ENCODE measurements at regions not wholly inside any gene's neighbourhood (a gene's known extent, or its start where the extent isn't known, plus 50 kb on each side); places are given as distances from the start of the nearest gene placed in this dataset.
"Not testable (repeated sequence)": the region's sequence is repeated elsewhere in the genome, so short reads cannot be mapped to it uniquely, and the experiment has no call there.

DNA sequence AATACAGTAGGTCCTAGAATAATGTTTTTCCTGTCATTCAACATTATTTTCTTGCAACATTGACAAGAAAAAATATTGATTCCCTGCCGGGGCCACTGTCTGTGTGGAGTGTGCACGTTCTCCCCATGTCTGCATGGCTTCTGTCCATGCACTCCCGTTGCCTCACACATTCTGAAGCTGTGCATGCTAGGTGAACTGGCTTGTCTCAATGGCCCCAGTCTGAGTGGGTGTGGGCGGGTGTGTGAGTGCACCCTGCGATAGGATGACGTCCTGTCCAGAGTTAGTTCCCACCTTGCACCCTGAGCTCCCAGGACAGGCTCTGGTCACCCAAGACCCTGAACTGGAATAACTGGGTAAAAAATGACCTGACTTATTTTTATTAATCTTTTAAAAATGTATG, 186.1 kb downstream of the CAND1 start:
- DNase-seq (ENCODE audit: low read depth in 1 of 2, low spot score in 1 of 2), result no peak

DNA sequence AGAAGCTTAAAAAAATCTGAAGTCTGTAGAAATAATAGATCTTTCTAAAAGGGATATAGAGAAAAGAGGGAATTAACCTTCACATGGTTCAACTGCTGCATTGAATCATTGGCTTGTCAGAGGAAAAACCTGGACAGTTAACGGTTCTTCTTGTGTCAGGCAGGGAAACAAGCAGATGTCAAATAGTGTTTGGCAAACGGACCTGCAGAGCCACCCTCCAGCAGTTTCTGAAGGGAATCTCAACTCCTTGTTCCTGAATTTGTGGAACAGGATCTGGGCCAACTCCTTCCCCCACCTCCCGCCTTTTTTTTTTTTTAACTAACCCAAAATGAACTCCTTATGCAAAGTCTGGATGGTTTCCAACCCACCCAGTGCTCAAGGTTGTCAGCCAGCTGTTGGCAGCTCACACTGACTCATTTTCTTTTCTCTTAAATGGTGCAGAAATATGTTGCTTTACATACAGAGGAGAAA, 187.3 kb downstream of the CAND1 start:
- no peak for DNase-seq (ENCODE audit: low read depth in 1 of 2, low spot score in 1 of 2)

DNA sequence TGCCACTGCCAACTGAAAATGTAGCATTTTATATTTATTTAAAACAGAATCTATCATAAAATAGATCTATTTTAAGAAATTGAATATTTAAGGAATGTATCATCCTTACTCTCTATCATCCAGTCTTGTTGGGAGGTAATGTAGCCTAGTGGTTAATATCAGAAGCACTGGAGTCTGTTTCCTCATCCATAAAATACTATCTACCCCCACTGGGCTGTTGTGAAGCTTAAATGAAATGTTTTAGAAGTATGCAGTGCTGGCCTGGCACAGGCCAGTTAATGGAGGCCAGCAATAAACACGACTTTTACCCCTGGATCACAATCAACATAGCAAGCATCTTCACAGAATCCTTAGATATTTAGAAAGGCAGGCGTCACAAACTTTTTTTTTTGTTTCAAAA, 188.0 kb downstream of the CAND1 start:
- no peak for DNase-seq (ENCODE audit: low read depth in 1 of 2, low spot score in 1 of 2)

DNA sequence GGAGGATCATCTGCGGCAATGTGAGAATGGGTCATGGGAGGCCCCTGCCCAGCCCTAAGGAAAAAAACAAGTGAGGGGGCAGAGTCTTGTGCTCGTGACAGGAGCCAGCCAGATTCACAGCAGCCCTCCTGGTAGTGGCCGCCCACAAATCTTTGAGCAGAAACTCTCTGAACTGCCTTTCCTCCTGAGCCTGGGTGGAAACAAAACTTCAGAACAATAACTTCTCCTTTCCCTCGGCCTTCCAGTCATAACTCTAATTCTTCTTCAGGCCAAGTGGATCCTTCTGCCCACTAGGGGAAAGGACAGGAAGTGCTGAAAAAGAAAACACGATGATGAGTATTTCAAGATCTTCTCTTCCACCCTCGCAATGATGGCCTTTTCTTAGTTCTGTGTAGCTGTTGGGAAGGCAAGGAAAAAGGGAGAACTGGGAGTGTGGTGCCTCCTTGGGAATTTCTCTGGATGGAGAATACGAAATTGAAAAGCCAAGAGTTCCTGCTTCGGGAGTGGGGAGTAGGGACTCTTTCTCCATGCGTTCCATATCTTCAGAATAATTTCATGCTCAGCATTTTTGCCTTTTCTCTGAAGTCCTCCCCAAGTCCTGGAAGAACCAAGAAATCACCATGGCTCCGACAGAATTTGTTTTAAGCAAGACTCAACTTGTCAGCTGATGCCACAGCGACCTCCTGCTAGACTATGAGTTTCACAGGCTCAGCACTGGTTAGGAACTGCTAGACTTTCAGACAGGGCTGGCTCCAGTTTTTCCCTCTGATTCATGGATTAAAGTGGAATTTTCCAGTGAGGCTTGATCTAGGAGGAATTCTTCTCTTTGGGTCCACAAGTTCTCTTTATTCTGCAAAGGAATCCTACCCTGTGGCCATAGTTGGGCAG, 188.9 kb downstream of the CAND1 start:
- no peak for DNase-seq (ENCODE audit: low read depth in 1 of 2, low spot score in 1 of 2)

DNA sequence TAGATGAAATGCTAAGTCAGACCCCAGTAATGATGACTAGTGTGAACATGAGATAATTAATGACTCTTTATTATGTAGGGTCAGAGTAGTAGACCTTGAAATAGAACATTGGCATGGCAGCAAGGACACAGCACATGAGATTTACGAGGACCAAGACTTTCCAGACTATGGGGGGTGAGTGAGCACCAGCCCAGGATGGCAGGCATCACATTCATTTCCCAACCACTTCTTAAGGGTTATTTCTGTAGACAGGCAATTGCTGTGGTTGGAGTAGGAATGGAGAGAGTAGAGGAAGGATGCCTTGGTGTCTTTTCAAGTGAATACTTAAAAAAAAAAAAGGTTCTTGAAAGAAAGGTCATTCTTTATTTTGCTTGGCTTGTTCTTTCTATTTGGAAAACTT, 189.4 kb upstream of the DYRK2 start:
- no peak for DNase-seq (ENCODE audit: low read depth in 1 of 2, low spot score in 1 of 2)

DNA sequence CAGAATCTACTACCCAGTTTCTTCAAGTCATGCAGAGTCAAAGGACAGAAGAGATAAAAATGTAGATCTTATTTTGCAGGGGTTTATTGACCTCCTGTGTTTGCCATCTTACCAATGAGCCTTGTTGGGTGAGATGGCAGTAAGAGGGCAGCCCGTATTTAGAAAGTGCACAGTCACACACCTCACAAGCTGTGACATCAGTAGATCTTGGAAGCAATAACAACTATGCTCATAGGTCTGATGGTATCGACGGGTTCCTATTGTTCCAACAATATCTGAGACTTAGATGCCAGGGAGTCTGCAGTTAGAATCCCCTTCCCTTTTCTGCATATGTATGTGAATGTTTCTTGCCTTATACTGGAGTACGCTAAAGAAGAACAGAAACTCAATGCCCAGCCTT, 189.0 kb upstream of the DYRK2 start:
- DNase-seq (ENCODE audit: low read depth in 1 of 2, low spot score in 1 of 2), result no peak

DNA sequence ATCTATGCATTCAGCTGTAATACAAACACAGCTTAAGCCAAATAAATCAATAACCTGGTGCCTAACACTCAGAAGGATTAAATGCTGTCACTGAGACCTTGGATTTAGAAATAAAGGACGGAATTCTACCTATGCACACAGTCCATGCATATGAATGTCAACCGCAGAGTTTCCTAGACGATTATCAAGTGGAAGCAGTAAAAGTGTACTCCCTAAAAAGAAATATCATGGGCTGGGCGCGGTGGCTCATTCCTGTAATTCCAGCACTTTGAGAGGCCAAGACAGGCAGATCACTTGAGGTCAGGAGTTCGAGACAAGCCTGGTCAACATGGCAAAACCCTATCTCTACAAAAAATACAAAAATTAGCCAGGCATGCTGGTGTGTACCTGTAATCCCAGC, 188.2 kb upstream of the DYRK2 start:
- DNase-seq (ENCODE audit: low read depth in 1 of 2, low spot score in 1 of 2), result no peak

DNA sequence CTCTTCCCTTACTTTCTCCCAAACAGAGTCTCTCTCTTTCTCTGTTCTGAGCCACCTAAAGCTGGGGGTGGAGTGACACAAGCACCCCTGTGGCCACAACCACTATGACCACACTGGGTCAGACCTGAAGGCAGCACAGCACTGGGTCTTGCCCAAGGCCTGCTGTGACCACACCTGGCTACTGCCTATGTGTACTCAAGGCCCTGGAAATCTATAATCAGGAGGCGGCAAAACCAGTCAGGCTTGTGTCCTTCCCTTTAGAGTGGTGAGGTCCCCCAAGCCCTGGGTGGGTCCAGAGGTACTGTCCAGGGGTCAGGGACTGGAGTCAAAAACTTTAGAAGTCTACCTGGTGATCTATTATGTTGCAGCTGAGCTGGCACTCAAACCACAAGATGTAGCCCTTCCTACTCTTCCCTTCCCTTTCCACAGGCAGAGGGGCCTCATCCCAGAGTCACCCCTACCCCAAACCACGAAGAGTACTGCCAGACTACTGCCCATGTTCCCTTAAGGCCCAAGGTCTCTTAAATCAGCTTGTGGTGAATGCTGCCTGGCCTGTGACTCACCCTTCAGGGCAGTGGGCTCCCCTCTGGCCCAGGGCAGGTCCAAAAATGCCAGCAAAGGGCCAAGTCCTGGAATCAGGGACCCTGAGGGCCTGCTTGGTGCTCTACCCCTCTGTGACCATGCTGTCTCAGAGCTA, 179.8 kb upstream of the DYRK2 start:
- DNase-seq (ENCODE audit: low read depth in 1 of 2, low spot score in 1 of 2), result no peak

DNA sequence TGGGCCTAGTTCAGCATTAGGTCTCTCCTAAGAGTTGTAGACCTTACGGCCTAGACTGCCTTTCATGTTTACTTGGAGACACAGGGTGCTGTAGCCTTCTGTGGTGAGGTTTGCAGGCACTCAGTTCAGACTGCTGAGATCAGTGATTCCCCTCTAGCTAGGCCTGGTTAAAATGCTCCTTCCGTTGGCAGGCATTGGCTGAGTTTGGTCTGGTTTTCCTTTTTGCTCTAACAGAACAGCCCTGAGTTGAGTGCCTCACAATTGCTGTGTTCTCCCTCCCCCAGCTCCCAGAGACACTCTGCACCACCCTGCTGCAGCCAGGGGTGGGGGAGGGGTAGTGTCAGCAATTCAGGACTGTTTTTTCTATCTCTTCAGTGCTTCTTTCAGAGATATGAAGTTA, 178.9 kb upstream of the DYRK2 start:
- no peak for DNase-seq (ENCODE audit: low read depth in 1 of 2, low spot score in 1 of 2)

DNA sequence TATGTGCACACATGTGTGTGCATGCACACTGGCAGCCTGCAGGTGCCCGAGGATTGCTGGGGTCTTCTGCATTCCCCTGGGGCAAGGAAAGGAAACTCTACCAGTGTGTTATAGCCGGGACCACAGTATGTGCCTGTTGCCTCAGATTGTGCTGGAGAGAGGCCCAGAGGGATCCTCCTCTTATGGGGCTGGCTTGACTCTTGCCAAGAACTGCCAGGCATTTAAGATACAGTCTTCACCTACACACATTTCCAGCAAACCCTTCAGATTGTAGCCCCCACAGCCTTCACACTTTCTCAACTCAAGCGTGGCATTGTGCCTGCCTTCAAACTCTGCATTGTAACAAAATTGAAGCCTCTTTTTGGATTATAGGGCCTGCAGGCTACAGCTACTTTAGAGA, 176.7 kb upstream of the DYRK2 start:
- DNase-seq (ENCODE audit: low read depth in 1 of 2, low spot score in 1 of 2), result no peak

DNA sequence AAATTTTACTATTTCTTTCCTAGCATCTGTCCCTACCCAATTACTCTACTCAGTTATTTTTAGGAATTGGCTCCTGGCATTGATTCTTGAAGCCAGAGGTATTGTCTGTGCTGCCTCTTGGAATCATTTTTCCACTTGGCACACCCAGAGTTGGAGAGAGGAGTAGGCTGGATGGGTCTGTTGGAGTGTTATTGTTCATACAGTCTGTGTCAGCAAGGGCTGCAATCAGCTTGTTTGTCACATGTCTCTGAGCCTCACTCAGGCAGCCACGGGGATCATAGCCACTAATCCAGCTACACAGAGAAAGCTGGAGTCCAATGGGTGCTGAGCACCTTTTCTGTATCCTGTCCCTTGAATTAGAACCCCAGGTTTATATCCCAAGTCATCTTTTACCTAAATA, 176.0 kb upstream of the DYRK2 start:
- no peak for DNase-seq (ENCODE audit: low read depth in 1 of 2, low spot score in 1 of 2)

DNA sequence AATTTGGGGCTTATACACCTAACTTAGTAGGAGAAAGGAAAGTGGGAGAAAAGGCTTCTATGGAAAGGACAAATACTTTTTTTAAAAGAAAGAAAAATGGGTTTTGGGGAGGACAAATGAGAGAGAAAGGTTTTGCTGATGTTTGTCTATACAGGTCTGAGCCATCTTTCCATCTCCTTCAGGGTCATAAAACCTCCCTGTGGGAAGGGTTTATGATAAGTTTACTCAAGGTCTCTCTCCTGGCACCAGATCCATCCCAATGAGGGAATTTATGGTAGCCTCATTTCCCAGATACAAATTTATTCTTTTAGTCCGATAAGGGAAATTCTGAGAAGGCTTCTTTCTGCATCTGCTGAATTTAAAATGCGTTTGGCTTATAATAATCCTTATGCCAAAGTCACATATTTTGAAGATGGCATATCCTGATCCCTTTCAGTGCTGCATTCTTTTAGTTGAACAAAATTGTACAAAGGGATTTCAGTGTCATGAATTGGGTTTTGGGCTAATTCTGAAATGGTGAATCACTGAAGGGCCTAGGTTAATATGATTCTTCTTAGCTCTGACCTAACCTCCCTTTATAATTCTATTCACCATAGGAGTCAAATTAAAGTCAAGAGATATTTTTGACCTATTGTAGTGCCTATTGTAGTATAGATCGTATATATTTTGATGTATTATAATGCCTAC, 173.5 kb upstream of the DYRK2 start:
- no peak for DNase-seq (ENCODE audit: low read depth in 1 of 2, low spot score in 1 of 2)

DNA sequence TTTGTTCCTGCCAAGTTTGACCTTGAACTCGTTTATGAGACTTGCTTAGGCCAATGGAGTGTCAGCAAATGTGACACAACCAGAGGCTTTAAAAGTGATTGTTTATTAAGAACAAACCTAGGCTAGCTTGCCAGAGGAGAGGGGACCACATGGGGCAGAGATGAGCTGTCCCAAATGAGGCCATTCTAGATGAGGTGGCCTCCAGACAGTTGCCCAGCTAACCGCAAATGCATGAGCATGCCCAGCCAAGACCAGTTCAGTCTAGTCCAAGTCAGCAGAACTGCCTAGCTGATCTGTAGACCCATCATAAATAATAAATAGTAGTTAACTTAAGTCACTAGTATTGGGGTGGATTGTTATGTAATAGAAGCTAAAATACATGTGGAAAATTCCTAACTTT, 172.8 kb upstream of the DYRK2 start:
- DNase-seq (ENCODE audit: low read depth in 1 of 2, low spot score in 1 of 2), result no peak

DNA sequence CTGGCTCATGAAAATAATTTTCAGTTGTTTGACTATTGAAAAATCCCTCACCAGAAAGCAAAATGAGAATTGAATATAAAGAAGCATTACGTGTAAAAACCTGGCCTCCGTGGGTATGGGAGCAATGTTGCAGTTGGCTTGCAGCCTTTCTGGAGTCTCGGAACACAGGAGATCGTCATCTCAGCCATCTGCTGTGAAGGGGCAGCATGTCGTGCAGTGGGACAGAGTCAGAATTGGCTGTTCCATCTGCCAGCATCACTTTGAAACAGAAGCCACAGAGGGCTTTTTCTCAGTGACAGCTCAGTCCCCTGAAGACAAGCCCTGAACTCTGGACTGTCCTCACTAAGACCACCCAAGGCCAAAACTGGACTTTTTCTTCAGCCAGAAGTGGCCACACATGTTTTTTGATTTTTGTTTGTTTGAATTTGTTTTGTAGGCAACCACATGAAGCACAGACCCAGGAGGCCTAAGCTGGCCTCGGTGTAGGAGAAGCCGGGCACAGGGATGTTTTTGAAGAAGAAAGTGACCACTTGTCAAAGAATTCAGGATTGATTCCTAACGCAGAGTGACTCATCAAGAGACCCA, 170.8 kb upstream of the DYRK2 start:
- DNase-seq (ENCODE audit: low read depth in 1 of 2, low spot score in 1 of 2), result no peak

DNA sequence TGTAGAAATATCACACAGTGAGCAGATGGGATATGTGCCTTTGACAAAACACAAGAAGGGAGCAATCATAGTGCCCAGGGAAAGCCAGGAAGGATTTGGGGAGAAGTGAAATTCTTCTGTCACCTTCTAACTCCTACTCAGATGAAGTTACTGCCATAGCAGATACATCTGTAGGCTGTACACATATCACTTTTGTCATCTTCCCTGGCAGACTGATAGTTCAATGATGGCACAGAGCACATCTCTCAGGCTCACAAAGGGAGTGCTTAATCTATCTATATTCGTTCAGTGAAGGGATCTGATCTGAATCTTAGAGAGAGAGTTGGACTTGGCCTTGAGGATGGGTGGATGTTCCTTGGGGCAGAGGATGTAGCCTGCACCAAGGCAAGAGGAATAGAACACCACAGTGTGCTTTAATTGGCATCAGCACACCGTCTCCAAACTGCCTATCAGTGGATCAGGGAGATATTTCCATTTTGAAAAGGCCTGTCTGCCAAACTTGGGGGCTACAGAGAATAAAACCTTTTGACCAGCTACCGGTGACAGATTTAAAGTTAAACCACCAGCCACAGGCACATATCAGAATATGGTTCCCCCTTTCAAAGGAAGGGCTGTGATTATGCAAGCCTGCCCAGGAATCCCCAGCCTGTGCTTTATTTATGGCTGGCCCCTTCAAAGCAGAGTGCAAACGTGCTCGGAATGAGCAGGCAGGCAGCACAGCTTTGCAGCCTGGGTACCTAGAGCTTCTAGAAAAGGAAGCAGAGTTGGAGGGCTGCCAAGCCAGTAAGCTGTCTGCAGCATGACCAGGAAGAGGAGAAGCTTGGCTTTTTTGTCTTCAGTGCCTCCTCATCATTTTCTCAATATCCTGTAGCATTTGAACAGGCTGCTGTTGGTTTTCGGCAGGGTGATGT, 165.5 kb upstream of the DYRK2 start:
- DNase-seq (ENCODE audit: low read depth in 1 of 2, low spot score in 1 of 2), result peak in 1 of 2 donors; percentile 36

DNA sequence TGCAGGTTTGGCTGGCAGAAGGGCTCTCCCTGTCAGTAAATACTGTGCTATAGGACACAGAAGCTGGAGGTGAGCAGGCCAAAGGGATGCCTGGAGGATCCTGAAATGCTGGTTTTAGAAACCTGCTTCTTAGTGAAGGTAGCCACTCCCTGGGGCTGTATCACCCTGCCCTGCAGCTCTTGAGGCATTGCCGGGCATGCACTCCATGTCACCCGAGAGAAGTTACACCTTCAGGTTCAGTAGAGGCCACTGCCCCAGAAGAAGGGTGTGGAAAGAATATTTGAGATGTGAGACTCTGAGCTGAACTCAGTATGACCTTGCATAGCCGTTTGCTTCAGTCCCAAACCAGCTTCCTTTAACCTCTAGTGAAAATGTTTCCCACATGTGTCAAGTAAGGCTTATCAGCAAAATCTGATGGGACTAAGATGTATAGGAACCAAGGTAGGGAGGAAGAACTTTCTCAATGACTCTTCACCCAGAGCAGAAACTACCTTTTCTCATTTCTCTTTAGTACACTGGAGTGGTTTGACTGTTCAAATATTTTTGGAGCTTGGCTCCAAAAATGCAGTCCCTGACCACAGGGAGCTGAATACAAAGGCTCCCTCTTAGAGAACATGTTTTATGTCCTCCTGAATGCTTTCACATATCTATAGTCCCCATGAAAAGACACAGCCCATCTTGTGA, 164.5 kb upstream of the DYRK2 start:
- DNase-seq (ENCODE audit: low read depth in 1 of 2, low spot score in 1 of 2), result no peak

DNA sequence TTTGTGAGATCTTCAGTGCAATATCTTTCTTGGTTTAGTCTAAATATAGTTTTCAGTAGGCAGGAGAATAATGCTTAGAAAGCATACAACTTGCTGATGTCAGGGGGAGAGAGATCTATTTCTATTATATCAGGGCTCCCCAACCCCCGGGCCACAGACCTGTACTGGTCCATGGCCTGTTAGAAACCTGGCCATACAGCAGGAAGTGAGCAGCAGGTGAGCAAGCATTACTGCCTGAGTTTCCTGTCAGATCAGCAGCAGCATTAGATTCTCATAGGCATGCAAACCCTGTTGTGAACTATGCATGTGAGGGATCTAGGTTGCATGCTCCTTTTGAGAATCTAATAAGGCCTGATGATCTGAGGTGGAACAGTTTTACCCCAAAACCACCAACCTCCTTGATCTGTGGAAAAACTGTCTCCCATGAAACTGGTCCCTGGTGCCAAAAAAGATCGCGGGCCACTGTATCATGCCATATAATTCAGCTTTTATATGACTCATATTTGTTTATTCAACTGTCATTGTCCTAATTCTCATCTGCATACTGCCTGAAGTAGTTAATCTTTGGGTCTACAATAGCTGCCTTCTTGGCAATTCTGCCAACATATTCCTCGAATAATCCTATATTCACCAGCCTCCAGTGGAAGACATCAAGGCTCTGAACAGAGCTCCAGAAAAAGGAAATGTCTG, 163.6 kb upstream of the DYRK2 start:
- DNase-seq (ENCODE audit: low read depth in 1 of 2, low spot score in 1 of 2), result no peak

DNA sequence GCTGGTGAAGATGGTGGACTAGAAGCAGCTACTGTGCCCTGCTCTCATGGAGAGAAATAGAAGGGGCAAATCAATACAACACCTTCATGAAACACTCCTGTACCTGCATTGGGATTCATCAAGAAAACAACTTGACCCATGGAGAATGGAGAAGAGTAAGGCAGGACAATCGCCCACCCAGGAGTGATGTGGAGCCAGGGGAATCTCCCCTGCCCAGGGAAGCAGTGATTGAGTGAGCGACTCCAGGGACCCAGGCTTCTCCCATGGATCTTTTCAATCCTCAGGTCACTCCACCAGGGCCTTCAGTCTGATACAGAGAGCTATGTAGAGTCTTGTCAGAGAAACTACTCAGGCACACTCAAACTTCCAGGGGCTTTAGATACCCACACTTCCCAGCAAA, 161.9 kb upstream of the DYRK2 start:
- DNase-seq (ENCODE audit: low read depth in 1 of 2, low spot score in 1 of 2), result no peak

DNA sequence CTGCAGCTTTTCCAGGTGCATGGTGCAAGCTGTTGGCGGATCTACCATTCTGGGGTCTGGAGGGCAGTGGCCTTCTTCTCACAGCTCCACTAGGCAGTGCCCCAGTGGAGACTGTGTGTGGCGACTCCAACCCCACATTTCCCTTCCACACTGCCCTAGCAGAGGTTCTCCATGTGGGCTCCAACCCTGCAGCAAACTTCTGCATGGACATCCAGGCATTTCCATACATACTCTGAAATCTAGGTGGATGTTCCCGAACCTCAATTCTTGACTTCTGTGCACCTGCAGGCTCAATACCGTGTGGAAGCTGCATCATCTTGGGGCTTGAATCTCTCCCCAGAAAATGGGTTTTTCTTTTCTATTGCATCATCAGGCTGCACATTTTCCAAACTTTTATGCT, 160.2 kb upstream of the DYRK2 start:
- DNase-seq (ENCODE audit: low read depth in 1 of 2, low spot score in 1 of 2), result not testable (repeated sequence)

Data from activated CD4-positive, alpha-beta T cell treated with anti-CD3 and anti-CD28 coated beads, Interleukin-2, amount 50 U/mL, for 24 hours (primary cell).